ENCODE measurements at regions not wholly inside any gene's neighbourhood (a gene's known extent, or its start where the extent isn't known, plus 50 kb on each side); places are given as distances from the start of the nearest gene placed in this dataset.

GRCh38 chr1:212520299-212520698 is 87.6 kb downstream of the NENF start:
- ATAC-seq (ENCODE audit: poor library complexity) = no peak
- intact Hi-C loops (cut with DNase I) = no loop called here
- no peak for DNase-seq

DNA sequence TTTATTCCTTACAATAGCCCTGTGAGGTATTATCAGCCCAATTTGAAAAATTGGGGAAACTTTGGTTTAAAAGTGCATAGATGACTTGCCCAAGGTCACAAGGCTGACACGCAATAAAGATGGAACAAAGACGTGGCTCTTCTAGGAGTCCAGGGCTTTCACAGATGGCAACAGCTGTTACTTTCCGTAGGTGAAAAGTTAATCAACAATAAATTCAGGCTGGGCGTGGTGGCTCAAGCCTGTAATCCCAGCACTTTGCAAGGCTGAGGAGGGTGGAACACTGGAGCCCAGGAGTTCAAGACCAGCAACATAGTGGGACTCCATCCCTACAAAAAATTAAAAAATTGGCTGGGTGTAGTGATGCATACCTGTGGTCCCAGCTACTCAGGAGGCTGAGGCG is 87.8 kb upstream of the ATF3 start:
- DNase-seq (no peak), ATAC-seq (ENCODE audit: poor library complexity) (no peak)
- intact Hi-C loops (cut with DNase I) = no loop called here

DNA sequence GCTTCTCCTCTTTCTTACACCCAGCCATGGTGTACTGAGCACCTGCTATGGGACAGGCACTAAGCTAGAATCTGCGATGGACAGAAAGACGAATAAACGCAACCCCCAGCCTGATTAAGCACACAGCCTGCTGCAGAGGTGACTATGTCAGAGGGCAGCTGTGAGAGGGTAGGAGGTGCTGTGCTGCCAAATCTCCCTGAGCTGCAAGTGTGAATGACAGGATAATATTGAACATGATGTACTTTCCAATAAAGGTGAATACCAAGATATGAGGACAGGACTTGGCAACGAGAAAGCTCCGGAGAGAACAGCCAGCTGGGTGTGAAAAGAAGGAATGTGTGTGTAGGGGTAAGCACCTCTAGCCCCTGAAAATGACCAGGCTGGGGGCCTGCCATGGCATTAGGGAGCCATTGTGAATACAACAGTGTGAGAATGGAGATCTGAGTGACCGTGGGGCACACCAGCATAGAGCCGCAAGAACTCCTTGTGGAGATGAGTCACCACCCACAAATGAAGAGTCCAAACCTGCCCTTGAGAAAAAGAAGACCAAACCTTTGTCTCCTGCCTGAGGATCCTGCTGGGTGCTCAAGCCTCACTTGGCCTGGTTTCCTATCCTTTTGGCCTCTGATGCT is 83.0 kb upstream of the ATF3 start:
- DNase-seq (peak; percentile 51), ATAC-seq (ENCODE audit: poor library complexity) (peak; percentile 94)
- intact Hi-C loops (cut with DNase I) = no loop called here

DNA sequence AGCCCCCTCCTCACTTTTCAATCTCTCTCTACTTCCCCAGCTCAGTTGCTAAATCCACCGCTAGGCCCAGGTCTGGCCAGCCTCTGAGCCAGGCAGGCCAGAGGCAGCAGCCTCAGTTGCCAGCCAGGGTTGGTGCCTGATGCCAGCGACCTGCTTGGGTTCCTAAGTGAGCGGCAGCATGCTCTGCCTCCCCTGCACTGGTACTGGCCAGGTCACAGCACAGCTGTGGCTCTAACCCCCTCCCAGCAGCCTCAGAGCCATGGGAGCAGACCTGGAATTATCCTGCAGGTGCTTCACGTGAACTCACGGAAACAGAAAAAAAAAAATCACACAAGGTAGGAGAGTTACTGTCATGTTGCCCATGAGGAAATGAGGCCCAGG is 82.5 kb upstream of the ATF3 start:
- peak; percentile 48 for ATAC-seq (ENCODE audit: poor library complexity)
- no peak for DNase-seq
- intact Hi-C loops (cut with DNase I) = no loop called here

DNA sequence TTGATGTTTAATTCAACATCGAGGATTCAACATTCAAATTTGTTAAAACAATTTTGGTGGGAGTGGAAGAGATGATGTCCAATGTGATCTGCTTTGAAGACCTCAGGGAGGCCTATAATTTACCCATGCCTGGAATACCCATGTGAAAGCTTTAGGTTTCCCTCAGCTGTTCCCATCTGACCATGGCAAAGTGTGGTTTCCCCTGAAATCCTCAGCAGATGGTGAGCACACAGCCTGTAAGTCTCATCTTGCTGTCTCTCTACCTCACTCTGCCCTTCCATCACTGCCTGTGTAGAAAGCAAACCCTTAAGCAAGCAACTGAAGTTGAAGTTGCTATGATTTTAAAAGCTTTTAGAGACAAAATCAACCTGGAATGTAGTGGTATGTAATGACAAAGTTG is 80.1 kb upstream of the ATF3 start:
- intact Hi-C loops (cut with DNase I) = no loop called here
- ATAC-seq (ENCODE audit: poor library complexity) = no peak
- no peak for DNase-seq

- intact Hi-C loops (cut with DNase I) = no loop called here
- no peak for DNase-seq
- ATAC-seq (ENCODE audit: poor library complexity) = no peak
Measured at GRCh38 chr1:212529211-212529741, 79.3 kb upstream of the ATF3 start.

- no peak for DNase-seq
Measured at GRCh38 chr1:212531267-212531666, 77.3 kb upstream of the ATF3 start.

DNA sequence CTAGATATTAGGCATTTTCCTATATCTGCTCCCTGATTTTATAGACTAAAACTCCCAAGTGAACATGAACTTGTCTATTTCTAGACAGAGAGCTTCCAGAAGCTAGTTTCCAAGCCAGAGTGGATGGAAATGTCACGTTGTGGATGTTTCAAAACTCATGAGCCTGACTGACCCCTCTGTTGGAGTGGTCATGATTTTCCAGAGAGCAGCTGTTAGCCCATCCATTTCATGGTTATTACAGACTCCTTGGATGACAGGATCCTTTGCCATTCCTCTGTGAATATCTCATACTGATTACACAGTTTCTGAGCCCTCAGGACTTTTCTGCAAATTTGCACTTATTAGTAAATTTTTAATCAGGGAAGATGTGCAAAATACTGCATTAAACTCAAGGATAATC is 76.8 kb upstream of the ATF3 start:
- DNase-seq (no peak), ATAC-seq (ENCODE audit: poor library complexity) (no peak)
- intact Hi-C loops (cut with DNase I) = no loop called here

More at GRCh38 chr1:212531267-212531666, 77.3 kb upstream of the ATF3 start:
- intact Hi-C loops (cut with DNase I) = no loop called here
- no peak for ATAC-seq (ENCODE audit: poor library complexity)

DNA sequence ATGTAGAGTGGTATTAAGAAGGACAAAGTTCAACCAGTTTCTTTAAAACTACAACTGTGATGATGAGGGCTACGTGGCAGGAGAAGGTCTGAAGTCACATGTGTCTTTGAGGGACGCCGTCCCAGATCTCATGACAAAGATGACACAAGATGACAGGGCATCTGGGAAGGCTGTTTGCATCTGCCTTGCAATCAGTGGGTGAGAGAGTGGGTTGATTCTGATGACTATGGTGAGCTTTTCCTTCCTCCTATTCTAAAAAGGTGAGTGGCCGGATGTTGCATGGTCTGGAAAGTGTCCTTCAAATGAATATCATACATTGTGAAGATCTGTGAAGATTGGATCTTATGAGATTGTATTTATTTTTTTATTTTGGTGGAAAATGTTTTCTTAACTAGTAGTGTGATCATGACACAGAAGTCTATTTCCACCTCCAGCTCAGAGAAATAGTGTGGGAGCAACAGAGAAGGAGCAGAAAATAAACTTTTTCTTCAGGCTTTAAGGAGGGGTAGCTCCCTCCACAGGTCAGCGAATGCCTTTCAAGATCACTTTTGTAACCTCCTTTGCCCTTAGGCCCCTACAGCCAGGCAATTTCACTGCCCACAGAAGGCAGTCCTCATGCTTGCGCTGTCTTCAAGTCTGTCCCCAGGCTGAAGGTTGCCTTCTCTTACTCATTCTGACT is 76.0 kb upstream of the ATF3 start:
- no peak for DNase-seq
- ATAC-seq (ENCODE audit: poor library complexity) = no peak
- intact Hi-C loops (cut with DNase I) = no loop called here

- intact Hi-C loops (cut with DNase I) = no loop called here
- DNase-seq (no peak), ATAC-seq (ENCODE audit: poor library complexity) (no peak)
Measured at GRCh38 chr1:212533148-212533517, 75.4 kb upstream of the ATF3 start.

GRCh38 chr1:212536586-212536985 is 72.0 kb upstream of the ATF3 start:
- DNase-seq (no peak), ATAC-seq (ENCODE audit: poor library complexity) (no peak)
- intact Hi-C loops (cut with DNase I) = no loop called here

GRCh38 chr1:212537610-212538009 is 71.0 kb upstream of the ATF3 start:
- DNase-seq = no peak
- intact Hi-C loops (cut with DNase I) = no loop called here
- no peak for ATAC-seq (ENCODE audit: poor library complexity)

GRCh38 chr1:212539737-212540430 is 68.7 kb upstream of the ATF3 start:
- DNase-seq = no peak
- no peak for ATAC-seq (ENCODE audit: poor library complexity)
- intact Hi-C loops (cut with DNase I) = no loop called here

DNA sequence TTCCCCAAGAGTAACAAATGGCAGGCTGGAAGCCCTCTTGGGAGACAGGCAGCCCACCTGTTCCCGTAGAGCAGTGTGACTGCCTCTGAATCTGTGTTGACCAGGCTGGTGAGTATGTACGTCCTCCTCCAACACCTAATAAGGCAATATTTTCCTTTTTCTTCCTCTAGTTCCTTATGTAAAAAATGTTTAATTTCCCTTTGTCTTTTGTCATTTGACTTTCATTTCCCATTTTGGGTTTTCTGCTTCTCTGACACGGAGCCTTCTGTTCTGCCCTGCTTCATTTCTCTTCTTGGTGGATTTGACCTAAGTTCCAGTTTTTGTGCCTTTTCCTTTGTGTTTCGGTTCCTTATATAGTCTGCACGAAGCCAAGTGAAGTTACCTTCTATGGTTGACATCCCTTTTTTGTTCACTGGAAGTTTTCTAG is 65.8 kb upstream of the ATF3 start:
- intact Hi-C loops (cut with DNase I) = no loop called here
- no peak for DNase-seq
- peak; percentile 63 for ATAC-seq (ENCODE audit: poor library complexity)

- intact Hi-C loops (cut with DNase I) = no loop called here
- ATAC-seq (ENCODE audit: poor library complexity) = no peak
Measured at GRCh38 chr1:212544110-212544509, 64.5 kb upstream of the ATF3 start.

DNA sequence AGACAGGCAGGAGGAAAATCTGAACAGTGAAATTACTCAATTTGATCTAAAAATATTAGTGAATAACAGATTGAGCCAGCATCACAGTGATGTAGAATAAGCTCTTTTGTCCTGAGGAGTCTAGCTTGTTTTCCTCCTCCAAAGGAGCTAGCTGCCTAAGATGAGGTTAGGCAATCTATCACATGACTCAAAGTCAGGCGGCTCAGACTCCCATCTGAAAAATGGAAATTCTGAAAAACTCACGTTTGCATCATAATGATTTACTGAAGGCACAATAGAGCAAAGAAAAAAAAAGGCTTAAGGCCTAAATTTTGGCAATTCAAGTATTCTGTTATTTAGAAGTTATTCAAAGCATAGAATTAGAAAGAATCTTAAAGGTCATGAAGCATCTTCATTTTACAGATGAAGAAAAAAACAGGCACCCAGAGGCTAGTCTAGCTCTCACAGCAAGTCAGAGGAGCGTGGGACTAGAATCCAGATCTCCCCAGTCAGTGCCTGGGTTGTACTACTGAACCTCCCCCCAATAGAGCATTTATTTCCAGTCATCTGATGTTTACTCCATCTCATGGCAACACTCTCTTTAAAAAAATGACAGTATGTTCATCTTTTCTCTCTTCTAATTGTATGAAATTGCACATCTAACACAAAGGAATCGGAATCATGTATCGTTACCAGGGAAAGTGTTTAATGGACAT is 62.5 kb upstream of the ATF3 start:
- intact Hi-C loops (cut with DNase I) = no loop called here
- ATAC-seq (ENCODE audit: poor library complexity) (peak; percentile 74), DNase-seq (no peak)

More at GRCh38 chr1:212544110-212544509, 64.5 kb upstream of the ATF3 start:
- DNase-seq = no peak

DNA sequence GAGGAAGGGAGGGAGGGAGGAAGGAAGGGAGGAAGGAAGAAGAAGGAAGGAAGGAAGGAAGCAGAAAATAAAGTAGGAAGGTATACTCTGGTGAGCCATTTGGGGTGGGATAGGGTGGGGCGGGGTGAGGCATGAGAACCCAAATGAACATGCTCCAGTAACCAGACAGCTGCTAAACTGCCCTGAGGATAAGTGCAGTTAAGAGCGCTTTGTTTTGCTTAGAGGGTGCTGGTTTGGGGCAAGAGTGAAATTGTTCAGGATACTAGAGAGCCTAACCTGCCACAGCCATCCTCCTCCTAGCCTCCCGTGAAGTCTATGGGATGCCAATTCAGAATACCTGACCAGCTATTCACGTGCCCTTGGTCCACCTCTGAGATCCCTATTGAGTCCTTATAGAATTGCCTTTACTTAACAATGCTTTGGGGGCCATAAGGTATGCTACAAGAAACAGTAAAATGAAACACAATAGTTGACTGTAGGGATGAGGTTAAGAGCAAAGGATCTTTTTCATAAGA is 59.0 kb upstream of the ATF3 start:
- ATAC-seq (ENCODE audit: poor library complexity) = no peak
- intact Hi-C loops (cut with DNase I) = no loop called here
- no peak for DNase-seq

DNA sequence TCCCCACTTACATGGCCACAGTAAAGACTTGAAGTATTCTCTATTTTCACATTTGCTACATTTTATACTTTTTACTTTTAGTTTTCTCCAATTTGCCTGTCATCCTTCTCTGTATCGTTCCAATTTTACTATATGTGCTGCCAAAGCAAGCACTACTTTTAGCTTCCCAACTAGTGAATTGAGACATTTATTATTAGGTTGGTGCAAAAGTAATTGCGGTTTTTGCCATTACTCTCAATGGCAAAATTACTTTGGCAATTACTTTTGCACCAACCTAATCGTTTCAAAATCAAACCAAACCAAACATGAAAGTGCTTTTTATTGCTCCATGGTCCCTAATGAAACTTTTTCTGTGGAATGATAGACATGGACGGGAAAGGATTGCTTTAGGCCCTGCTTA is 56.6 kb upstream of the ATF3 start:
- ATAC-seq (ENCODE audit: poor library complexity) = no peak
- intact Hi-C loops (cut with DNase I) = no loop called here
- no peak for DNase-seq

- intact Hi-C loops (cut with DNase I) = no loop called here
- no peak for ATAC-seq (ENCODE audit: poor library complexity)
- no peak for DNase-seq
Measured at GRCh38 chr1:212553676-212554075, 54.9 kb upstream of the ATF3 start.

All from Right ventricle myocardium superior (tissue), 1 donor.